ENCODE measurements at regions not wholly inside any gene's neighbourhood (a gene's known extent, or its start where the extent isn't known, plus 50 kb on each side); places are given as distances from the start of the nearest gene placed in this dataset.

GRCh38 chr4:184893801-184894571, 68.2 kb upstream of the ACSL1 start:
- no peak for TF ChIP-seq CTCF (IDR thresholded peaks at IDR 0.05; ENCODE audit: control extremely low read depth in 1 of 3, insufficient read depth in 1 of 3, low read depth in 1 of 3, low read length in 3 of 3)
- TF ChIP-seq EP300 (IDR thresholded peaks at IDR 0.05; ENCODE audit: borderline replicate concordance in 1 of 2, low read depth in 2 of 2, low read length in 2 of 2): no peak
- TF ChIP-seq CEBPB (IDR thresholded peaks at IDR 0.05; ENCODE audit: low read depth, low read length): no peak
- no peak for TF ChIP-seq NANOG (IDR thresholded peaks at IDR 0.05; ENCODE audit: insufficient read depth, low read depth, low read length, poor library complexity, severe bottlenecking)
- TF ChIP-seq GTF2F1 (IDR thresholded peaks at IDR 0.05; ENCODE audit: borderline replicate concordance, low read depth, low read length): no peak
- TF ChIP-seq GABPA (IDR thresholded peaks at IDR 0.05; ENCODE audit: borderline replicate concordance, insufficient read depth, low read length): no peak
- no peak for TF ChIP-seq CBX5 (IDR thresholded peaks at IDR 0.05; ENCODE audit: low read depth, low read length)

All from H1 (cell line).